Gastroesophageal sphincter (tissue), 3 donors: ENCODE measurements at regions not wholly inside any gene's neighbourhood (a gene's known extent, or its start where the extent isn't known, plus 50 kb on each side); places are given as distances from the start of the nearest gene placed in this dataset.

Source experiments
- CTCF ChIP-seq, 4 experiments: fragments of 200-600 bp in 2 of 4; fragments of 450-650 bp in 2 of 4; sonication (generic) in 1 of 4; IDR thresholded peaks; one replicate each; pipeline ENCODE4 v1.5.1; 2017 to 2019; ENCODE audit warnings: antibody characterized with exemption in 4 of 4, mild to moderate bottlenecking in 2 of 4, moderate library complexity in 2 of 4
- EP300 ChIP-seq: sonication (generic); formaldehyde crosslinking; IDR thresholded peaks from one replicate; pipeline ENCODE4 v1.6.1; 2017; ENCODE audit warnings: antibody characterized with exemption, mild to moderate bottlenecking
- POLR2A ChIP-seq, 2 donors: fragments of 450-650 bp; IDR thresholded peaks; one replicate each; pipeline ENCODE4 v1.6.1; 2017; ENCODE audit warnings: antibody characterized with exemption in 2 of 2, mild to moderate bottlenecking in 2 of 2, moderate library complexity in 1 of 2
- POLR2AphosphoS5 ChIP-seq: sonication (generic); formaldehyde crosslinking; IDR thresholded peaks from one replicate; pipeline ENCODE4 v1.6.1; 2017; ENCODE audit warnings: antibody characterized with exemption

GRCh38 chr6:8243475-8243874 lies 141.1 kb upstream of the EEF1E1 start:
- TF ChIP-seq CTCF (IDR thresholded peaks at IDR 0.05) (no peak), POLR2A (IDR thresholded peaks at IDR 0.05) (no peak), EP300 (no peak), POLR2AphosphoS5 (no peak)
